ENCODE measurements at regions not wholly inside any gene's neighbourhood (a gene's known extent, or its start where the extent isn't known, plus 50 kb on each side); places are given as distances from the start of the nearest gene placed in this dataset.

GRCh38 chr9:8136477-8136876, 336.9 kb upstream of the DMAC1 start:
- TF ChIP-seq GLI4 (CRISPR knock-in tag; IDR thresholded peaks at IDR 0.05; ENCODE audit: borderline replicate concordance) (no peak), FOXC1 (CRISPR knock-in tag; IDR thresholded peaks at IDR 0.05; ENCODE audit: borderline replicate concordance) (no peak), HCFC1 (IDR thresholded peaks at IDR 0.05; ENCODE audit: low read depth, low read length) (no peak), ESRRA (CRISPR knock-in tag; IDR thresholded peaks at IDR 0.05; ENCODE audit: low read depth) (no peak)
